ENCODE measurements at regions not wholly inside any gene's neighbourhood (a gene's known extent, or its start where the extent isn't known, plus 50 kb on each side); places are given as distances from the start of the nearest gene placed in this dataset.

DNA sequence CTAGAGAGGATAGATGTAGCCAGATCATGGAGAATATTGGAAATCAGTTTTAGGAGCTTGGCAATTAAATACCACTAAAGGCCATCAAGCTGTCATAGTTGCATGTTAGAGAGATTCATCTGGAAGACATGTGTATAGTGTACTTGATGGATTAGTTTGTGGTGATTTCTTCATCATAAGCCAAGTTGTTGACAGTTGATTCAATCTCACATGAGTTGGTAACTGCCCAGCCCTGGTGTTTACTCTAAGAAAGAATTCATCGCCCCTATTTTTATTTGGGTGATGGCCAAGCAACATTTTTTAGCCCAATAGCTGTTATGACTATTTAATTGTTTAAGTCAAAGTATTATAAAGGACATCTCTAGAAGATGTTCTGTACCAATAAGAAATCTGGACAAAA is 737.6 kb downstream of the PLA2G4A start:
- TF ChIP-seq CTCF (conservative IDR thresholded peaks at IDR 0.05; ENCODE audit: low read length) (no peak), EZH2phosphoT487 (IDR thresholded peaks at IDR 0.05; ENCODE audit: borderline replicate concordance, low read depth, low read length) (no peak)

Data from OCI-LY7 (cell line).